ENCODE measurements at regions not wholly inside any gene's neighbourhood (a gene's known extent, or its start where the extent isn't known, plus 50 kb on each side); places are given as distances from the start of the nearest gene placed in this dataset.
"Not testable (repeated sequence)": the region's sequence is repeated elsewhere in the genome, so short reads cannot be mapped to it uniquely, and the experiment has no call there.

- Mint-ChIP-seq H3K27me3 (peaks cover 49% of the 10 kb centered on the region), H3K36me3 (no peaks in the 10 kb centered on the region), H3K27ac (no peak overlapping the region), H3K9me3 (ENCODE audit: low read depth) (no peaks in the 10 kb centered on the region), H3K4me1 (no peaks in the 10 kb centered on the region), H3K4me3 (no peak overlapping the region)
- peak; percentile 9 for DNase-seq
- CTCF ChIA-PET: no interaction called here
- no peak for ATAC-seq
These were observed 103.8 kb upstream of the LANCL2 start for GRCh38 chr7:55261386-55261770.

GRCh38 chr7:55265328-55265727, 99.8 kb upstream of the LANCL2 start:
- H3K36me3 Mint-ChIP-seq; H3K27ac Mint-ChIP-seq; ATAC-seq; DNase-seq; H3K4me1 Mint-ChIP-seq; H3K4me3 Mint-ChIP-seq; H3K9me3 Mint-ChIP-seq (ENCODE audit: low read depth): not testable (repeated sequence)
- peaks cover 40% of the 10 kb centered on the region for H3K27me3 Mint-ChIP-seq
- CTCF ChIA-PET: interaction anchor here (0.9 to 1.4 kb wide), 3 partner anchors 10 to 153 kb away, joined by 3 read pairs; no protein-coding TSS in a partner anchor

- Mint-ChIP-seq H3K4me3 (no peak overlapping the region), H3K9me3 (ENCODE audit: low read depth) (no peaks in the 10 kb centered on the region), H3K36me3 (no peaks in the 10 kb centered on the region), H3K27ac (no peak overlapping the region), H3K4me1 (no peaks in the 10 kb centered on the region), H3K27me3 (peaks cover 39% of the 10 kb centered on the region)
- no peak for DNase-seq
- no peak for ATAC-seq
- CTCF ChIA-PET: interaction anchor here (1.4 kb wide), 1 partner anchor 149 kb away, joined by 3 read pairs; no protein-coding TSS in a partner anchor
These were observed 99.1 kb upstream of the LANCL2 start for GRCh38 chr7:55265836-55266642.

- Mint-ChIP-seq H3K27ac (no peak overlapping the region), H3K27me3 (peaks cover 14% of the 10 kb centered on the region), H3K4me1 (no peaks in the 10 kb centered on the region), H3K4me3 (no peak overlapping the region), H3K36me3 (no peaks in the 10 kb centered on the region), H3K9me3 (ENCODE audit: low read depth) (no peaks in the 10 kb centered on the region)
- CTCF ChIA-PET: interaction anchor here (0.6 to 1.7 kb wide), 2 partner anchors 145 to 498 kb away, joined by 3 read pairs; no protein-coding TSS in a partner anchor
- DNase-seq (no peak), ATAC-seq (no peak)
These were observed 94.0 kb upstream of the LANCL2 start for GRCh38 chr7:55271069-55271626.

GRCh38 chr7:55271661-55272060, 93.5 kb upstream of the LANCL2 start:
- H3K9me3 Mint-ChIP-seq (ENCODE audit: low read depth): no peaks in the 10 kb centered on the region
- CTCF ChIA-PET: no interaction called here
- no peak overlapping the region for H3K4me3 Mint-ChIP-seq
- no peaks in the 10 kb centered on the region for H3K4me1 Mint-ChIP-seq
- no peaks in the 10 kb centered on the region for H3K36me3 Mint-ChIP-seq
- H3K27me3 Mint-ChIP-seq: peaks cover 14% of the 10 kb centered on the region
- H3K27ac Mint-ChIP-seq: no peak overlapping the region
- no peak for ATAC-seq
- DNase-seq: no peak

GRCh38 chr7:55272328-55272727, 92.8 kb upstream of the LANCL2 start:
- CTCF ChIA-PET: interaction anchor here (1.3 kb wide), 1 partner anchor 141 kb away, joined by 3 read pairs; no protein-coding TSS in a partner anchor
- Mint-ChIP-seq H3K9me3 (ENCODE audit: low read depth) (no peaks in the 10 kb centered on the region), H3K27ac (no peak overlapping the region), H3K4me1 (no peaks in the 10 kb centered on the region), H3K27me3 (peaks cover 12% of the 10 kb centered on the region), H3K4me3 (no peak overlapping the region), H3K36me3 (no peaks in the 10 kb centered on the region)
- ATAC-seq (no peak), DNase-seq (no peak)

GRCh38 chr7:55273186-55273980, 91.8 kb upstream of the LANCL2 start:
- Mint-ChIP-seq H3K9me3 (ENCODE audit: low read depth) (no peaks in the 10 kb centered on the region), H3K4me3 (no peak overlapping the region), H3K4me1 (no peaks in the 10 kb centered on the region), H3K27me3 (peaks cover 9% of the 10 kb centered on the region), H3K36me3 (no peaks in the 10 kb centered on the region), H3K27ac (no peak overlapping the region)
- ATAC-seq: no peak
- DNase-seq: no peak
- CTCF ChIA-PET: interaction anchor here (1.3 kb wide), 1 partner anchor 140 kb away, joined by 3 read pairs; no protein-coding TSS in a partner anchor

- Mint-ChIP-seq H3K4me3 (no peak overlapping the region), H3K4me1 (no peaks in the 10 kb centered on the region), H3K9me3 (ENCODE audit: low read depth) (no peaks in the 10 kb centered on the region), H3K27me3 (peaks cover 8% of the 10 kb centered on the region), H3K27ac (no peak overlapping the region), H3K36me3 (no peaks in the 10 kb centered on the region)
- DNase-seq (no peak), ATAC-seq (no peak)
- CTCF ChIA-PET: no interaction called here
These were observed 91.0 kb upstream of the LANCL2 start for GRCh38 chr7:55274156-55274555.

GRCh38 chr7:55275291-55276200, 89.6 kb upstream of the LANCL2 start:
- CTCF ChIA-PET: interaction anchor here (0.6 to 1.4 kb wide), 2 partner anchors 140 kb away, joined by 3 read pairs; no protein-coding TSS in a partner anchor
- Mint-ChIP-seq H3K27ac (no peak overlapping the region), H3K9me3 (ENCODE audit: low read depth) (no peaks in the 10 kb centered on the region)

GRCh38 chr7:55276572-55277295, 88.4 kb upstream of the LANCL2 start:
- Mint-ChIP-seq H3K27me3 (peaks cover 12% of the 10 kb centered on the region), H3K9me3 (ENCODE audit: low read depth) (no peaks in the 10 kb centered on the region), H3K4me1 (peaks cover 2% of the 10 kb centered on the region), H3K36me3 (no peaks in the 10 kb centered on the region), H3K27ac (no peak overlapping the region), H3K4me3 (no peak overlapping the region)
- no peak for ATAC-seq
- DNase-seq: no peak
- CTCF ChIA-PET: interaction anchor here (0.9 to 2.3 kb wide), 3 partner anchors 96 to 139 kb away, joined by 3 to 11 read pairs (median 3); no protein-coding TSS in a partner anchor

More at GRCh38 chr7:55275291-55276200, 89.6 kb upstream of the LANCL2 start:
- H3K36me3 Mint-ChIP-seq: no peaks in the 10 kb centered on the region
- no peak overlapping the region for H3K4me3 Mint-ChIP-seq
- ATAC-seq (no peak), DNase-seq (no peak)
- H3K27me3 Mint-ChIP-seq: peaks cover 12% of the 10 kb centered on the region
- peaks cover 2% of the 10 kb centered on the region for H3K4me1 Mint-ChIP-seq

- Mint-ChIP-seq H3K36me3 (no peaks in the 10 kb centered on the region), H3K4me1 (peaks cover 2% of the 10 kb centered on the region), H3K9me3 (ENCODE audit: low read depth) (no peaks in the 10 kb centered on the region), H3K4me3 (no peak overlapping the region), H3K27me3 (peaks cover 16% of the 10 kb centered on the region), H3K27ac (no peak overlapping the region)
- CTCF ChIA-PET: interaction anchor here (0.9 to 4.5 kb wide), 3 partner anchors 95 to 138 kb away, joined by 3 to 17 read pairs (median 11); no protein-coding TSS in a partner anchor
- DNase-seq: no peak
- ATAC-seq: no peak
These were observed 87.2 kb upstream of the LANCL2 start for GRCh38 chr7:55277916-55278315.

- Mint-ChIP-seq H3K27me3 (peaks cover 16% of the 10 kb centered on the region), H3K27ac (no peak overlapping the region), H3K4me3 (no peak overlapping the region), H3K36me3 (no peaks in the 10 kb centered on the region), H3K9me3 (ENCODE audit: low read depth) (no peaks in the 10 kb centered on the region), H3K4me1 (peaks cover 2% of the 10 kb centered on the region)
- no peak for DNase-seq
- CTCF ChIA-PET: interaction anchor here (2.3 to 4.5 kb wide), 2 partner anchors 135 to 137 kb away, joined by 11 to 17 read pairs; no protein-coding TSS in a partner anchor
- ATAC-seq: no peak
These were observed 86.8 kb upstream of the LANCL2 start for GRCh38 chr7:55278321-55278720.

Measured in activated CD8-positive, alpha-beta memory T cell treated with anti-CD3 and anti-CD28 coated beads, Interleukin-2, amount 10 ng/mL, durations not matched to agents 7 days and 5 days (primary cell).